ENCODE measurements at regions not wholly inside any gene's neighbourhood (a gene's known extent, or its start where the extent isn't known, plus 50 kb on each side); places are given as distances from the start of the nearest gene placed in this dataset.

DNA sequence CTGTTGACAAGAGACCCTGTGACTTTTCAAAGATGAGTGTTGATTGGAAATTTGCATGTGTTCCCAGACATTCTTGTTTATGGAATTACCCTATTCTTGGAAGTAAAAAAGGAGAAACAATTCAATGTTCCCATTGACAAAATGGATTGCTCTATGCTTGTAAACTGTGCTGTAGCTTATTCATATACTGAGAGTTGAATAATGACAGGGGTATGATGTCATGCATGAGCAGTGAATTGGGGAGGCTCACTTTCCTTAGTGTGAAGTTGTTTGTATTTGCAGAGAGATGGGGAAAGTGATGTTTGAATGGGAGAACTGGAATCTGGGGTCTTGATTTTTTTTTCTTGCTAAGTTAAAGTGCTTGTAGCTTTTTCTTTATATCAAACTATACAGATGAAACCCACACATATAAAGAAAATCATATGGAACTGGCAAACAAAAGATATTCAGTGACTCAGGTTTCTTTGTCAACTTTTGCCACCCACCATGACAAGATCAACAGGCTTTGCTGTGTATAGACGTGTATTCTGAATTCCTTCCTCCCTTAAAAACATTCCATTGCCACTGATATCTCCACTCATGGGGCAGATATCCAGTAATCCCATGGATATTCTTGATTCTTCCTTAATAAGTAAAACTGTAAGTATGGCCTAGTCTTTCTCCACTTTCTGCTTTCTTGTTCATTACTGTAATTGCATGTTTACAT, 97.8 kb upstream of the JAG1 start:
- no peak for DNase-seq

DNA sequence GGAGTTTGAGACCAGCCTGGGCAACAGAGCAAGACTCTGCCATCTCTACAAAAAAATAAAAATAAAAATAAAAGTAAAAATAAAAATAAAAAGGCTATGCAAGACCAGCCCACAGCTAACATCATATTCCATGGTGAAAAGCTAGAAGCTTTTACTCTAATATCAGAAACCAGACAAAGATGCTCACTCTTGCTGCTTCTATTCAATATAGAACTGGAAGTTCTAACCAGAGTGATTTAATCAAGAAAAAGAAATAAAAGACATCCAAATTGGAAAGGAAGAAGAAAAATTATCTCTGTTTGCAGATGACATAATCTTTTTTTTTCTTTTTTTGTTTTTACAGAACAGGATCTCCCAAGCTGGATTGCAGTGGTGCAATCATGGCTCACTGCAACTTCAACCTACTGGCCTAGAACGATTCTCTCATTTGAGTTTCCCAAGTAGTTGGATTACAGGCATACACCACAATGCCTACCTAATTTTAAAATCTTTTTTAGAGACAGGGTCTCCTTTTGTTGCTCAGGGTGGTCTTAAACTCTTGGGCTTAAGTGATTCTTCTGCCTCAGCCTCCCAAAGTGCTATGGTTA, 100.7 kb upstream of the JAG1 start:
- DNase-seq, result no peak

DNA sequence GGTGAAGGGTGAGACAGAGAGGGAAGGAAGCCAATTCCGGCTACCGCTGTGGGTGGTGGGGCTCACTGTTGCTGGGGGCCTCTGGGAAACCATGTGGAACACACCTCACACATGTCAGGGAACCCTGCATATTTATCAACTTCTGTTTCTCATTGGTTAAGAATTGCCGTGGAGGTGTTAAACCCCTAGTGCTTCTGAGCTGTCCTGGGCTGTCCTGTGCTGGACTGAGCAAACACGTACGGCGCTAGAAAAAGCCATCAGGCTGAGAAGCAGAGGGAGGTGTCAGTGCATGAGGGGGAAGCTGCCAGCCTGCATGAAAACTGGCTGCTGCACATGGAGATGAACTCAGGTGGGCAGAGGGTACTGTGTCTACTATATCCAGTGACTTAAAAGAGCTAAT, 103.9 kb upstream of the JAG1 start:
- DNase-seq, result no peak

- no peak for DNase-seq
These were observed 106.1 kb upstream of the JAG1 start for GRCh38 chr20:10779911-10780310.

DNA sequence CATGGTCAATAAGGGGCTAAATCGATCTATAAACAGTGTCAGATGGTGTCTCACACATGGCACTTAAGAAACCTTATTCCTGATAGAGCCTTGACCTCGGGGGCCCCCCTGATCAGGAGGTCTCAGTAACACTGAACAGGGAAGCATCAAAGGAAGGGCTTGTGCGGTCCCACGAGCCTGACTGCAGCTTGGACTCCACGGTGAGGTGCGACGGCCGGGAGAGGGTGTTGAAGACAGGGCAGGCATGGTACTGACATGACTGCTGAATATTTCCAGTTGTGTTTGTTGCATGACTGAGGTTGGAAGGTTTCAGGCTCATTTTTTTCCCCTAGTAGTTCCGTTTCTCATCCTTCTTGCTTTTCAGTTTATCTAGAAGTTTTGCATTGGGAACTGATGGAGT, 107.1 kb upstream of the JAG1 start:
- no peak for DNase-seq

DNA sequence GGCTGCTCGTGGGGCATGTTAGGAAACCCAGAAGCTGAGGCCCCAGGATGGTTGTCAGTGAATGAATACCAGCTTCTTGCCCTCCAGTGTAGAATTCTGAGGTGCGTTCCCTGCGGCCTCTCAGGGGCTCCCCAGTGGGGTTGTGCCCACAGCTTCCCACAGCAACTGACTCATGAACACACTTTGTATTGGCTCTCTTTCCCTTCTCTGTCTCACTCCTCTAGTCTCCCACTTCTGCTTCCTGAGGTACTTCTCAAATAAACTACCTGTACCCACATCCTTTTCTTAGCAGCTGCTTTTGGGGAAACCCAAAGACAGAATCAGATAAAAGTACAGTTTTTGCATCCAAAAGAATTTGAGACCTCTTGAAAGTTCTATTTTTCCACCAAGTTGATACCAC, 107.7 kb upstream of the JAG1 start:
- no peak for DNase-seq

- DNase-seq, result no peak
These were observed 110.1 kb upstream of the JAG1 start for GRCh38 chr20:10783707-10784553.

DNA sequence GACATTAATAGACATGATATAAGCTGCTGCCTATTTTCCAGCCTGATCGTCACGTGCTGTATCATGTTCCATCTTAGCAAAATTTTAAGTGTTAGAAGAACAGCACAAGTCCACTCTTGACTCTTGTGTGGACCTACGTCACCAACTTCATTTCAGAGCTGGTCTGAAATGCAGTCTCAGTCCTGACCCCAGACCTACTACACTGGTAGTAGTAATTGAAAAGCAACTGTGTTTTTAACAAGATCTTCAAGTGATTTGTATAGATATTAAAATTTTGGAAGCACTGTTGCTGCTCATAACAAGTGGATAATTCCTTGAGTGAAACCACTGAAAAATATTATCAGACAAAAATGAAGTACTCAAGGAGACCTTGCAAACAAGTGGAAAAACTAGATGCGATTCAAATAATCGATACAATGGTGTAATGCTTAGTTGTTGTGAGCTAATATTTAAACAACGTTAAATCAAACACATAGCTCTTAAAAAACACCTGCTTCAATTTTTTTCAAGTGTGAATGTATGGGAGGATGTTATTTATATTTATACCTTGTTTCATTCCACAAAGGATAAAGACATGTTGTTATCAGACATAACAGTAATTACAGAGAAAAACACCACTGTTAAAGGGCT, 110.9 kb upstream of the JAG1 start:
- no peak for DNase-seq

- DNase-seq, result no peak
These were observed 112.9 kb upstream of the JAG1 start for GRCh38 chr20:10786678-10787077.

DNA sequence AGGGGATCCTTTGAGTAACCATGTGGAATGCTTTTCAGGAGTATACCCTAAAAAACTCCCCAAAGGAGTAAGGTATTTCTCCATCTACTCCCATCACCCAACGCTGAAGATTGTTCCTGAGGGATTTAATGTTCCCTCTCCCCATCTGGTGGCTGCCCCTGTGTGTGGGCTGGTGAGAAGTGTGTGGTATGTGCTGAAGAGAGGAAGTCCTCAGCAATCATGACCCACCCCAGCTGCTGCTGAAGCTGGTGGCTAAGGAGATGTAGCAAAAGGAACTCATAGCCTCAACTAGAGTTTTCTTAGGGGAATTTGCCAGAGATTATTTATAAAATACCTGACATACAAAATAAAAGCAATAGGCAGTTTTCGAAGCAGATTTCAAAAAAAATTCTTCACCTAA, 114.3 kb upstream of the JAG1 start:
- no peak for DNase-seq

DNA sequence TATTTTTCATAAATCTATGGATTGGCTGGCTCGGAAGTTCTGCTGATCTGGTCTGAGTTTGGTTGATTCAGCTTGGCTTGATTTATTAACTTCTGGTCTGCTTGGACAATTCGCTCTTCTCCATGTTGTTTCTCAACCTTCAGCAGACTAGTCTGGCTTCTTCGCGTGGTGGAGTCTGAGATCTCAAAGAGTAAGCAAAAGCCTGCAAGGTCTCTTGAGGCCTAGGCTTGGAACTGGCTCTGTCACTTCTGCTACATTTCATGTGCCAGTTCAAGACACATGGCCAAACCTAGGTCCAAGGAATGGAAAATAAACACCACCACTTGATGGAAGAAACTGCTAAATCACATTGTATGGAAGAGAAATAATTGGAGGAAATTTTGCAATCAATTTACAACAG, 115.1 kb upstream of the JAG1 start:
- DNase-seq, result no peak

DNA sequence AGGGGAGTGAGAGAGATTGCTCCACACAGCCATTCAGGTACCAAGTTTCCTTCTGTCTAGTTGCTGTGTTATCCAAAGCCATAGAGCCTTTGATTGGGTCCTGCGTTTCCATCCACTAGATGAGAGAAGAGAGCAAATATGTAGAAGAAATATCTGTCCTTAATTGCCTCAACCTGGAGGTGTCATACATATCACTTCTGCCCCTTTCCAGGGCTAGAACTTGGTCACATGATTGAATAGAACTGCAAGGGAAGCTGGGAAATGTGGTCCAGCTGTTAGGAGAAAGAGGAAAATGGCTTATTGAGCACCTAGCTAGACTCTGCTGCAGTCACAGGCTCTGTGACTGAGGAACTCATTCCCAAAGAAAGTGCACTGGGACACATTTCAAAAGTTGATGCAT, 115.6 kb upstream of the JAG1 start:
- DNase-seq, result no peak

GRCh38 chr20:10790013-10790412, 116.2 kb upstream of the JAG1 start:
- DNase-seq, result no peak

GRCh38 chr20:10792291-10792690, 118.5 kb upstream of the JAG1 start:
- DNase-seq, result no peak

DNA sequence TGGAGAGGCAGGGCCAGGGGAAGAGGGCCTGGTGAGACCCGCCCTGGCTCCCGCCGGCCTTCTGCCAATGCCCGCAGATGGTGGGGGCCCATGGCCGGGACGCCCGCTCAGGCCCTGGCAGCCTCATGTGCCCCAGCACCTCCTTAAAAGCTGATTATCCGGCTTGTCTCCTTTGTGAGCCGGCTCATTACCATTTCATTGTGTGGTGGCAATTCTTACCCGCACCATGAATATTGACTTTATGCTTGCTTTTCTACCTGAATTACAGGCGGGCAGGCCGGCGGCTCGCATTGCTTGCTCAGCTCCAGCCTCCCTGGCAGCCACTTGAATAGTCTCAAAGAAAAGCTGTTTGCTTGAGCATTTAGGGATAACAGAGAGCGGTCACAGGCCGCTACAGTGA, 120.0 kb upstream of the JAG1 start:
- no peak for DNase-seq

- no peak for DNase-seq
These were observed 121.0 kb upstream of the JAG1 start for GRCh38 chr20:10794765-10795164.

DNA sequence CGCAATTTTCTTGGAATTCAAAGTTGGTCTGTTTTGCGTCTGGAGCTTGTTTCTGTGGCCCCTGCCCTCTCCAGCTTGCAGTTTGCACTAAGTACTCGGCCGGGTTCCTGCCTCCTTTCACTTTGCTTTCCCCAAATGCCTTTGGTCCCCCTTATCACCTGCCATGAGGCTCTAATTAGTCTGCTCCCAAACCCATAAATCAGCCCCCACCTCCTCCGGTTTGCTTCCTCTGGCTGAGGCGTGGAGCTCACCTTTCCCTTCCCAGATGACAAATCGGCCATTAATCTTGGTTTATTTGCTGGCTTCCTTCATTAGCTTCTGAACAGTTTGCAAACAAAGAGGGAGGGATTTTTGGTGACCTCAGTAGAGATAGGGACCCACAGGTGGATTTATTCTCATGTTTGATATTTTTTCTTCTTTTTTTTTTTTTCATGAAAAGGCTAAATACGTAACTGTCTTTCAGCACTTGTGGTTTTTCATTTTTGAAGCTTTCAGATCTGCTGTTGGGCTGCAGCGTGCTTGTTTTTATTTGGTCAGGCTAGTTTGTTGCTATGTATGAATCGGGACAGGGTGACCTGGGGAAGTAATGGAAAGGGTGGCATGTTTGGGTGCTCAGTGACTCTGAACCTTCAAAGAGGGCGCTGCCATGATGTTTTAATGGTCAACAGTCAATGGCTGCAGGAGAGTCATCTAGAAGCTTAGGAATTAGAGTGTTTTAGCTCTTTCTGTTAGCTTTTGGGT, 121.7 kb upstream of the JAG1 start:
- no peak for DNase-seq

DNA sequence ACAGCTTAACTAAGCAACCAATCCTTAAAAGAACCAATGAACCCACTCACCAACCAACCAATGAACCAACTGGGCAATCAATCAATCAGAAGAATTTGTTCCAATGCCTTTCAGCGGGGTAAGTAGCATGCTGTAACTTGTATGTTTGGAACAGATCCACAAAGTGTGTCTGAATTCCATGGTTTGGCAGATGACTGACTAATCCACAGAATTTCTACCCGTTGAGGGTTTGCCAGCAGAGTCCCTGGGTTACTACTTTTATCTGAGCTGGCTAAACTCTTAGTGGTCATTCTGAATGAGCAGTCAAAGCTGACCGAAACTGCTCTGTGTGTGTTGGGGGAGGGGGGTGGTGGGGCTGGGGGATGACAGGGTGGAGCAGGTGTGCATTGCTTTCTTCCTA, 125.0 kb upstream of the JAG1 start:
- DNase-seq, result no peak

DNA sequence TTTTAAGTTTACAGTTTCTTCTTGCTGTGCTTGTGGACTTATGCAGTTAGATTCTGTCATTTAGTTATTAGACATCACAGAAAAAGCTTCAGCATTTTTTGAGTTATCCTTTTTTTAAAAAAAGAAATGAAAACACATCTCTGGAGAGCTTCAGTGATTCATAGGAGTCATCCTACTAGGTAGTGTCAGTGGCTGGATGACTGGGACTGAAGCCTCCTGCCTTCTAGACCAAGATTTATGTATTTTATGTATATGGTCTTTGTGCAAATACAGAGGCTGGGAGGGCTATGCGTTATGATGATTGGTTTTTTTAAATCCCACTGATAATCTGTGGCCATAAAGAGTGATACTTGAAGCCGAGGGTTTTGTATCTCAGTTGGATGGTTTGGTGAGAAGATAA, 125.9 kb upstream of the JAG1 start:
- DNase-seq, result no peak

DNA sequence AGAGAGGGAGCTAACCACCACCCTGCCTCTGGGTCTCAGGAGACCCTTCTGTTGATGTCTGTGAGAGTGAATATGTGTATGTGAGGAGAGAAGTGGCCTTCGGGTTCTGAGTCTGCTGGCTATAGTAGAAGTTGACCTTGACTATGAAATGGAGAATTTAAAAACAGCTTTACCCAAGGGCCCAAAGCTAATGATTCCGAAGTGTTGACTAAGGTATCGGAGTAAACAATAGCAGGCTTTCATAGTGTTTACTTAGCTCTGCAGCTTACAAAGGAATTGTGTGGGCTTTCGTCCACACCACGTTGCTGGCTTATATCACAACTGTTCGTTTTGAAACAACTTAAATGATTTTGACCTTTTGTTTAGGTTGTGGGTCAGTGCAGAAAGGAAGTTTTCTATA, 126.5 kb upstream of the JAG1 start:
- DNase-seq, result no peak

DNA sequence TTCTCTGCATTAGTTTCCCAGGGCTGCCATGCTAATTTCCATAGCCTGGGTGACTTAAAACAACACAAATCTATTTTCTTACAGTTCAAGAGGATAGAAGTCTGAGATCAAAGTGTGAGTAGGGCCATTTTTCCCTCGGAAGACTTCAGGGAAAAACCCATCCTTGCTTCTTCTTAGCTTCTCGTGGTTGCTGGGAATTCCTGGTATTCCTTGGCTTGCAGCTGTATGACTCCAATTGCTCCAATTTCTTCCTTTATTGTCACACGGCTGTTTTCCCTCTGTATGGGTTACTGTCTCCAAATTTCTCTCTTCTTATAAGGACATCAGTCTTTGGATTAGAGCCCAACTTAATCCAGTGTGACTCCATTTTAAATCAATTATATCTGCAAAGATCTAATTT, 128.4 kb upstream of the JAG1 start:
- no peak for DNase-seq

DNA sequence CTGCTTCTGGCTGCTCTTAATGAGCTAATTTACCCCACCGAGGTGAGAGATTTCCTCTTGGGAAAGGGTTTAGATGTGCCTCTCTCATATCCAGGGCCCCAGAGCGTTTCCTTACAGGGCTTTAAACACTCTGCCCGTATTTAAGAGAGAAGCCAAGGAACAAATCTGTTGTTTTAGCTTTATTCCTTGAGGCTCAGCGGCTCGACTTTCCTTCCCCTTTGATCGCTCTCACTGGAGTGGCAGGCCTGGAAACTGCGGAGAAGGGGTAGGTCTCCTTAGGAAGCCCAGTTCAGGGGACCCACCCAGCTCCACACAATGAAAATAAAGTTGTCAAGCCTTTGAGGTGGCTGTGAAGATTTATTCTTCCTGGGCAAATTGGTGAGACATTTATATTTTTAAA, 132.0 kb upstream of the JAG1 start:
- no peak for DNase-seq

DNA sequence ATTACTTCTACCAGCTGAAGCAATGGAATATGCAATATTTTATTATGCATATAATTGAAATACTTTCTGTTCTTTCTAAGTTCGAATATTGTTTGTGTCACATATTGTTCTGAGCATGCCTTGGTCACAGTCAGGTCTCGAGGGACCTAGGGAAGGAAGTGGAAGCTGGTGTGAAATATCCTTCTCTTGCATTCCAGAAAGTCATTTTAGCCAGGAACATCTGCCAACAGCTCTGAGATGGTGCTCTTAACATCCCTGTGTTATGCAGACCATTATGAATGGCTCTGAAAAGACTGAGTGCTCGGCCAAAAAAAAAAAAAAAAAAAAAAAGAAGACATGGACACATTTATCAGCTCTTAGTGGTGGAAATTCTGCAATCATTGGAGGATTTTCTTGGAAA, 132.7 kb upstream of the JAG1 start:
- no peak for DNase-seq
